Colonic mucosa (tissue), 4 donors: ENCODE measurements at regions not wholly inside any gene's neighbourhood (a gene's known extent, or its start where the extent isn't known, plus 50 kb on each side); places are given as distances from the start of the nearest gene placed in this dataset.

Experiments
- DNase-seq: peaks from one replicate; pipeline ENCODE4 v3.0.0-alpha.2; 2020
- H3K27ac ChIP-seq: fragments of 200-600 bp; one replicate; pipeline ENCODE4 v1.8.0; 2021
- H3K27me3 ChIP-seq: fragments of 200-600 bp; one replicate; pipeline ENCODE4 v1.8.0; 2021
- H3K36me3 ChIP-seq: fragments of 200-600 bp; one replicate; pipeline ENCODE4 v1.8.0; 2021
- H3K4me1 ChIP-seq: fragments of 200-600 bp; one replicate; pipeline ENCODE4 v1.8.0; 2021; ENCODE audit warnings: mild to moderate bottlenecking
- H3K4me3 ChIP-seq: fragments of 200-600 bp; one replicate; pipeline ENCODE4 v1.8.0; 2021
- H3K9ac ChIP-seq, 2 donors: one replicate each; pipeline ENCODE4 v1.7.0; 2013; ENCODE audit warnings: control low read depth in 2 of 2, low read depth in 2 of 2, low read length in 2 of 2
- H3K9me3 ChIP-seq: fragments of 200-600 bp; one replicate; pipeline ENCODE4 v1.8.0; 2021
- CTCF ChIP-seq: fragments of 200-600 bp; IDR thresholded peaks from one replicate; pipeline ENCODE4 v1.8.0; 2022; ENCODE audit warnings: antibody characterized with exemption, mild to moderate bottlenecking
- intact Hi-C: fragments of 100-400 bp; cut with DNase I; formaldehyde crosslinking; loops from one replicate; pipeline ENCODE4 v1.14.1; 2022
- donor health status: healthy.
- donor health status: DM: no; HTN: no; CAD: no.
- donor health status: DM: no; HTN: no; CAD: no.

DNA sequence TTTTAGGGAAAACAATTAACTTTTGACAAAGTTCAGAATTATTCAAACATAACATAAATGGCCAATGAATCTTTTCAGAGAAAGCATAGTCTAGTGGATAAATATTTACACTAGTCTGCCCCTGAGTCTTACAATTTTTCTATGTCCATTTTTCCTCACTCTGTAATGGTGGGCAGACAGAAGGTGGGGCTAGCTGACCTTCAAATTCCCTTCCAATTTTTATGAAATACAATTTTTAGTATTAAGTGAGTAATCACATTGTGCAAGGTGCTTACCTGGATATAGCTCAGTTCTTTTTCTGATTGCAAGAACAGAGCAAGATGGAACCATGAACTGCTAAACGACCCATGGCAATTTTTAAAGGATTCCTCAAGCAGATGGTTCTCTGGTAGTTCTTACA lies 441.7 kb upstream of the NR2F2 start:
- H3K9ac ChIP-seq = no peak overlapping the region
- no peak for TF ChIP-seq CTCF
- H3K9me3 ChIP-seq = no peaks in the 10 kb centered on the region
- no peak for DNase-seq
- H3K4me1 ChIP-seq = no peaks in the 10 kb centered on the region
- intact Hi-C loops = no loop called here
- no peaks in the 10 kb centered on the region for H3K36me3 ChIP-seq
- no peak overlapping the region for H3K4me3 ChIP-seq
- H3K27ac ChIP-seq = no peak overlapping the region
- H3K27me3 ChIP-seq = no peaks in the 10 kb centered on the region

- H3K9ac ChIP-seq = no peak overlapping the region
- H3K36me3 ChIP-seq = no peaks in the 10 kb centered on the region
- no peaks in the 10 kb centered on the region for H3K4me1 ChIP-seq
- TF ChIP-seq CTCF = no peak
- H3K4me3 ChIP-seq = no peak overlapping the region
- H3K27ac ChIP-seq = no peak overlapping the region
- intact Hi-C loops = no loop called here
- no peaks in the 10 kb centered on the region for H3K9me3 ChIP-seq
- no peak for DNase-seq
- no peaks in the 10 kb centered on the region for H3K27me3 ChIP-seq
Measured at GRCh38 chr15:95894407-95894956, 436.0 kb upstream of the NR2F2 start.

GRCh38 chr15:95895508-95895907 lies 435.0 kb upstream of the NR2F2 start:
- Histone ChIP-seq H3K9me3 (no peaks in the 10 kb centered on the region), H3K27ac (no peak overlapping the region), H3K9ac (no peak overlapping the region), H3K4me1 (no peaks in the 10 kb centered on the region), H3K27me3 (no peaks in the 10 kb centered on the region), H3K4me3 (no peak overlapping the region), H3K36me3 (no peaks in the 10 kb centered on the region)
- TF ChIP-seq CTCF = no peak
- no peak for DNase-seq
- intact Hi-C loops = no loop called here

DNA sequence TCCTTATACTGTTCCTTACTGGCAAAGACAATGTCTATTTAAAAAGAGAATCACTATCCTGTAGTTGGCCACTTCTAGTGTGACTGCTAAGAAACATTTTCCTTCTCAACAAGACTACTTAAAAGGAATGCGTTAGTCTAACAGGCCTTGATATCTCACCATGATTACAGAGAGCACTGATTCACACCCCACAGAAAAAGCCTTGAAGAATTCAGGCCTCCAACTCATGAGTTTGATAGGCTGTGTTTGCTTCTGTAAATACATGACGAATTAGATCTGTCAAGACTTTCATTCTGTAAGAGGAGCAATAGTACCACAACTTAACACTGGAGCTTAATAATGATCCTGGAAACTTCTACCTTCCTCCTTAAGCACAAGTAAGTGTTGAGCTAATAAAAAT lies 432.8 kb upstream of the NR2F2 start:
- DNase-seq = no peak
- Histone ChIP-seq H3K36me3 (no peaks in the 10 kb centered on the region), H3K9ac (no peak overlapping the region), H3K4me3 (no peak overlapping the region), H3K27ac (no peak overlapping the region), H3K4me1 (no peaks in the 10 kb centered on the region), H3K9me3 (no peaks in the 10 kb centered on the region), H3K27me3 (no peaks in the 10 kb centered on the region)
- intact Hi-C loops = no loop called here
- no peak for TF ChIP-seq CTCF

- H3K36me3 ChIP-seq = no peaks in the 10 kb centered on the region
- H3K4me3 ChIP-seq = no peak overlapping the region
- H3K27me3 ChIP-seq = no peaks in the 10 kb centered on the region
- no peak overlapping the region for H3K27ac ChIP-seq
- intact Hi-C loops = no loop called here
- DNase-seq = no peak
- no peaks in the 10 kb centered on the region for H3K4me1 ChIP-seq
- no peak overlapping the region for H3K9ac ChIP-seq
- TF ChIP-seq CTCF = no peak
- H3K9me3 ChIP-seq = no peaks in the 10 kb centered on the region
Measured at GRCh38 chr15:95898761-95899160, 431.7 kb upstream of the NR2F2 start.

DNA sequence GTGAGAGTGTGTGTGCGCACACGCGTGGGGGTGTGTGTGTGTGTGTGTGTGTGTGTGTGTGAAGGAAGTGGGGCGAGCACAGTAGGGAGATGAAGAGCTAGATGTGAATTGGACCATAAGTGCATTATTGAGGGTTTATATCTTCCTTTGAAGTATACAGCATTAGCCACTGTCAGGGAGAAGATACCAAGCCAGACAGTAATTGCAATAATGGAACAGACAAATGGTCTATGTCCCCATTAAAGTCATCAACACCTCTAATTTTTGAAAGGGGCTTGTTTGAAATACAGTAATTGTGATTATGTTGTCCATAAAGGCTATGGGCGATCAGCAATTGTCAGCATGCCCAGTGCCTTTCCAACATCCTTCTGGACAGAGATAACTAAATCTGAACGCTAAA lies 429.2 kb upstream of the NR2F2 start:
- no peaks in the 10 kb centered on the region for H3K36me3 ChIP-seq
- no peaks in the 10 kb centered on the region for H3K9me3 ChIP-seq
- no peak overlapping the region for H3K27ac ChIP-seq
- no peak for DNase-seq
- no peak for TF ChIP-seq CTCF
- no peaks in the 10 kb centered on the region for H3K4me1 ChIP-seq
- H3K4me3 ChIP-seq = no peak overlapping the region
- intact Hi-C loops = no loop called here
- no peaks in the 10 kb centered on the region for H3K27me3 ChIP-seq
- H3K9ac ChIP-seq = no peak overlapping the region
